Pancreas (tissue), 10 donors: ENCODE measurements at regions not wholly inside any gene's neighbourhood (a gene's known extent, or its start where the extent isn't known, plus 50 kb on each side); places are given as distances from the start of the nearest gene placed in this dataset.

Experiments used
- ATAC-seq, 4 donors: fragments of 200-7000 bp; cut with Tn5 transposase; one replicate each; pipeline versions ENCODE4 v1.8.0 to v1.9.1; 2020; ENCODE audit warnings: mild to moderate bottlenecking in 4 of 4, moderate library complexity in 4 of 4
- DNase-seq, 6 donors: peaks; one replicate each; pipeline ENCODE4 v3.0.0-alpha.2; 2020
- FAIRE-seq: peaks from 2 replicates; lab custom pipeline; 2012; peaks lifted over from hg19 to GRCh38; lab: Jason Lieb, UNC
- H3K27ac ChIP-seq, 4 donors: fragments of 200-600 bp; sonication (generic); 1 replicate in 3 of 4; 2 replicates in 1 of 4; pipeline versions ENCODE4 v1.5.0 to v1.8.0; 2020
- H3K27me3 ChIP-seq, 4 donors: fragments of 200-600 bp; one replicate each; pipeline ENCODE4 v1.8.0; 2021
- H3K36me3 ChIP-seq, 3 donors: fragments of 200-600 bp; sonication (generic) in 1 of 3; one replicate each; pipeline versions ENCODE4 v1.5.0 to v1.8.0; 2020 to 2021
- H3K4me1 ChIP-seq, 3 donors: fragments of 200-600 bp; one replicate each; pipeline ENCODE4 v1.8.0; 2021
- H3K4me3 ChIP-seq, 4 donors: fragments of 200-600 bp; sonication (generic) in 2 of 4; one replicate each; pipeline versions ENCODE4 v1.5.0 to v1.8.0; 2020 to 2021
- H3K9me3 ChIP-seq, 4 donors: fragments of 200-600 bp; one replicate each; pipeline ENCODE4 v1.8.0; 2021
- WGBS, 2 donors: extraction: QIAGEN DNeasy Blood & Tissue Kit; methylation state at CpG; one replicate each; pipeline ENCODE4 v1.1.7; 2013; 5-methylcytosine and 5-hydroxymethylcytosine counted together
- intact Hi-C, 3 donors: fragments of 100-400 bp; cut with DNase I; formaldehyde crosslinking; loops; one replicate each; pipeline versions ENCODE4 v1.11.1 to v1.14.2; 2022
- TF ChIP-seq, protein P1 (sequence below), 4 donors: fragments of 200-600 bp; sonication (generic) in 3 of 4; IDR thresholded peaks; one replicate each; pipeline versions ENCODE4 v1.5.0 to v1.8.0; 2021; ENCODE audit warnings: antibody characterized with exemption in 4 of 4
- donor health status: healthy with polysubstance abuse.
- donor health status: DM: no; HTN: no; CAD: no; lungs with moderate emphysema.
- donor health status: DM: no; HTN: no; CAD: no.
- donor health status: control.
- donor health status: control.
- donor health status: Bipolar disorder and iron deficiency.
- donor health status: DM: yes; HTN: yes; CAD: no.
- donor health status: DM: no; HTN: no; CAD: no.
- donor health status: DM: no; HTN: no; CAD: no.
- donor health status: DM: yes; HTN: yes; CAD: no.

GRCh38 chr11:115766561-115766960, 262.3 kb upstream of the CADM1 start:
- no peaks in the 10 kb centered on the region for H3K27me3 ChIP-seq
- no peaks in the 10 kb centered on the region for H3K9me3 ChIP-seq
- intact Hi-C loops: no loop called here
- H3K4me1 ChIP-seq: no peaks in the 10 kb centered on the region
- DNase-seq (no peak), FAIRE-seq (no peak), ATAC-seq (no peak)
- WGBS, 2 donors: 67 to 76% methylated on average over 4 of the region's 4 CpGs
- H3K4me3 ChIP-seq: no peak overlapping the region
- no peaks in the 10 kb centered on the region for H3K36me3 ChIP-seq
- TF ChIP-seq, protein P1, sequence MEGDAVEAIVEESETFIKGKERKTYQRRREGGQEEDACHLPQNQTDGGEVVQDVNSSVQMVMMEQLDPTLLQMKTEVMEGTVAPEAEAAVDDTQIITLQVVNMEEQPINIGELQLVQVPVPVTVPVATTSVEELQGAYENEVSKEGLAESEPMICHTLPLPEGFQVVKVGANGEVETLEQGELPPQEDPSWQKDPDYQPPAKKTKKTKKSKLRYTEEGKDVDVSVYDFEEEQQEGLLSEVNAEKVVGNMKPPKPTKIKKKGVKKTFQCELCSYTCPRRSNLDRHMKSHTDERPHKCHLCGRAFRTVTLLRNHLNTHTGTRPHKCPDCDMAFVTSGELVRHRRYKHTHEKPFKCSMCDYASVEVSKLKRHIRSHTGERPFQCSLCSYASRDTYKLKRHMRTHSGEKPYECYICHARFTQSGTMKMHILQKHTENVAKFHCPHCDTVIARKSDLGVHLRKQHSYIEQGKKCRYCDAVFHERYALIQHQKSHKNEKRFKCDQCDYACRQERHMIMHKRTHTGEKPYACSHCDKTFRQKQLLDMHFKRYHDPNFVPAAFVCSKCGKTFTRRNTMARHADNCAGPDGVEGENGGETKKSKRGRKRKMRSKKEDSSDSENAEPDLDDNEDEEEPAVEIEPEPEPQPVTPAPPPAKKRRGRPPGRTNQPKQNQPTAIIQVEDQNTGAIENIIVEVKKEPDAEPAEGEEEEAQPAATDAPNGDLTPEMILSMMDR (IDR thresholded peaks at IDR 0.05): no peak
- H3K27ac ChIP-seq: no peak overlapping the region

GRCh38 chr11:115765803-115766239, 261.6 kb upstream of the CADM1 start:
- DNase-seq: no peak
- Histone ChIP-seq H3K27me3 (no peaks in the 10 kb centered on the region), H3K27ac (no peak overlapping the region), H3K36me3 (no peaks in the 10 kb centered on the region), H3K4me1 (no peaks in the 10 kb centered on the region), H3K4me3 (no peak overlapping the region), H3K9me3 (no peaks in the 10 kb centered on the region)
- TF ChIP-seq, protein P1 (IDR thresholded peaks at IDR 0.05): no peak
- no peak for ATAC-seq
- FAIRE-seq: no peak
- intact Hi-C loops: no loop called here
- 63 to 77% methylated on average over 6 of the region's 6 CpGs for WGBS, 2 donors

GRCh38 chr11:115764176-115764575, 260.0 kb upstream of the CADM1 start:
- DNase-seq (no peak), ATAC-seq (no peak), FAIRE-seq (no peak)
- Histone ChIP-seq H3K36me3 (no peaks in the 10 kb centered on the region), H3K27me3 (no peaks in the 10 kb centered on the region), H3K4me1 (no peaks in the 10 kb centered on the region), H3K4me3 (no peak overlapping the region), H3K9me3 (no peaks in the 10 kb centered on the region), H3K27ac (no peak overlapping the region)
- TF ChIP-seq, protein P1 (IDR thresholded peaks at IDR 0.05): no peak
- 26 to 37% methylated on average over 7 of the region's 7 CpGs for WGBS, 2 donors
- intact Hi-C loops: no loop called here

DNA sequence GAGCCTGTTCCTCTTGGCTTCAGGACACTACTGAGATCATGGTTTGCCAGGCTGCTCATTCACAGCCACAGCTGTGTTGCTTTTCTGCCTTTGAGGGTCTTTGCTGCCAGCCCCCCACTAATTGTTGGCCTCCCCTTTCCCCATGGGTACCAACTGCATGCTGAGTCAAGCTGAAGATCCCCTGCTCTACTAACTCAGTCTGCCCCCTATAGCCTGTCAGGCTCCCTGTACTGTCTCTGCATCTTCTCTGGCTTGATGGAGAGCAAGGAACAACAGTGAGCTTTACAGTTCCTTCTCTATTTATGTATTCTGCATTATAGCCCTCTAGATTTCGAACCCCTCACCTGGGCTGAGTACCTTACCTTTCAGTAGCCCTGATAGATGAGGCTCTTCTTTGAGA, 257.6 kb upstream of the CADM1 start:
- TF ChIP-seq, protein P1 (IDR thresholded peaks at IDR 0.05): no peak
- Histone ChIP-seq H3K4me3 (no peak overlapping the region), H3K27me3 (no peaks in the 10 kb centered on the region), H3K36me3 (no peaks in the 10 kb centered on the region), H3K9me3 (no peaks in the 10 kb centered on the region), H3K4me1 (no peaks in the 10 kb centered on the region), H3K27ac (no peak overlapping the region)
- FAIRE-seq (no peak), ATAC-seq (no peak), DNase-seq (no peak)
- 67 to 83% methylated on average over 1 of the region's 1 CpG for WGBS, 2 donors
- intact Hi-C loops: no loop called here

DNA sequence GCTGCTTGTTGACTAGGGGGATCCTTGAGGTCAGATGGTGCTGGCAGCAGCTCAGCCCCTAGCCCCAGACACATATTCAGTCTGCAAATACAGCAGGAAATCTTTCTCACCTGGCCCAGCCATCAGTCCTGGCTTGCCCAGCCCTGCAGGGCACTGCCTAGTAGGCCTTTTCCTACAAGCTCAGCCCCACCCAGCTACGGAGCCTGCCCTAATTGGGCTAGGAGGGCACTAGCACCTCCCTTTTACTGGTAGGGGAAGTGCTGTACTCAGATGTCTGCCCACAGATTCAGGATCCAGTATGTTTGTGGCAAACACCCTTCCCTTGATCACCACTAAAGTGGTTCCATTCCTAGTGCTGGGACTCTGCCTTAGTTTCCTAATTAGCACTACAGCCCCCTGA, 257.1 kb upstream of the CADM1 start:
- no peaks in the 10 kb centered on the region for H3K36me3 ChIP-seq
- TF ChIP-seq, protein P1 (IDR thresholded peaks at IDR 0.05): no peak
- peak in 3 of 4 donors; percentile 14 to 73 (median 33) for ATAC-seq
- H3K4me1 ChIP-seq: no peaks in the 10 kb centered on the region
- FAIRE-seq: no peak
- WGBS, 2 donors: 70 to 72% methylated on average over 1 of the region's 1 CpG
- no peak overlapping the region for H3K4me3 ChIP-seq
- no peaks in the 10 kb centered on the region for H3K9me3 ChIP-seq
- H3K27ac ChIP-seq: no peak overlapping the region
- intact Hi-C loops: no loop called here
- no peaks in the 10 kb centered on the region for H3K27me3 ChIP-seq
- peak in 1 of 6 donors; percentile 18 for DNase-seq
